Embryonic facial prominence (tissue), 1 donor: ENCODE measurements at regions not wholly inside any gene's neighbourhood (a gene's known extent, or its start where the extent isn't known, plus 50 kb on each side); places are given as distances from the start of the nearest gene placed in this dataset.

Experiments used
- DNase-seq: peaks from one replicate; pipeline ENCODE4 v3.0.0-alpha.2; 2016; ENCODE audit errors: extremely low spot score

DNA sequence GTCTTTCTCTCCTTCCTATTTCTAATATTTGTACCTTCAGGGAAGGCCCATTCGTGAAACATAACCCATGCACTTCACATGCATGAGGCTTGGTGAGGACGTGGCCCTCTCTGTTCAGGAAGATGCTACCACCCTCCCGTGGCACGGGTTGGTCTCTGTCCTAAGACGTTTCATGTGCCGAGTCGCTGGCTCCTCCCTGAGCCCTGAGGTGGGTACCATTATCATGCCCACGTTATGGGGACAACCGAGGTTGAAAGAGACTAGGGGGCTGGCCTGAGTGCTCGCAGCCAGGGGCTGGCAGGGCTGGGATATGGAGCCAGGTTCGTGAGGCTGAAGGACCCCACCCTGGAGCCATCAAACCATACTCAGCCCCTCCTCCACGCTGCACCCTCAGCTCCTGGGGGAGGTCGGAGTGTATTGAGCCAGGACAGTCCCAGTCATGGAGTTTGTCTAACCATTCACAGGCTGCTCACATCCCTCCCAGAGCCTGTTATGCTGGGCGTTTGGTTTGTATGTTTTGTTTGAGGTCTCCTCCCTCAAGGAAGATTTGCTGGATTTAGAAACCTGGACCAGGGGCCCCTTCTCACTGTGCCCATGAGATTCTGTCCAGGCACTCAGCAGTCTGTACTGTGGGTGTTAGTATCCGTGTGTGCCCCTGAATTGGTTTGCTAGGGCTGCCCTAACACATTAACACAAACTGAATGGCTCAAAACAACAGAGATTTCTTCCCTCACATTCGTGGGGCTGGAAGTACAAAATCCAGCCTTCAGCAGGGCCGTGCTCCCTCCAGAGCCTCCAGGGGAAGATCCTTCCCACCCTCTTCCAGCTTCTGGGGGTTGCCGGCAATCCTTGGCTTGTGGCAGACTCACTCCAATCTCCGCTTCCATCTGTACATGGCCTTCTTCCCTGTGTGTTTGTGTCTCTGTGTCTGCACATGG lies 88.3 kb downstream of the ANKRD60 start:
- DNase-seq: no peak

DNA sequence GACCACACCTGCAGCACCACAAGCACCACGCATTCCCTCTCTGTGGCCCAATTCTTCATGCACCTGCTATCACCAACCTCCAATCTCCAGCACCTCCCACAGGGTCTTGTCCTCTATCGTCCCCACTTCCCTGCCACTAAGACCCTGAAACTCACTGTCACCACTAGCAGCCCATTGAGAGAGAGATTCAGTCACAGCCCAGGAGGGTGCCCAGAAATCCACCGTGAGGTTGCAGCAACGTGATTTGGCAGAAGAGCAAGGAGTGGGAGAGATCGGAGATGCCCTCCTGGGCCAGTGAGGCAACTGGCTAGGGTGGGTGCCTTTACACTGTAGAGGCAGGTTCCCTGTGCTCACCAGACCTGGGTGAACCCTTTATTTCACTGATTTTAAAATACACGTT lies 90.1 kb downstream of the ANKRD60 start:
- DNase-seq: no peak

DNA sequence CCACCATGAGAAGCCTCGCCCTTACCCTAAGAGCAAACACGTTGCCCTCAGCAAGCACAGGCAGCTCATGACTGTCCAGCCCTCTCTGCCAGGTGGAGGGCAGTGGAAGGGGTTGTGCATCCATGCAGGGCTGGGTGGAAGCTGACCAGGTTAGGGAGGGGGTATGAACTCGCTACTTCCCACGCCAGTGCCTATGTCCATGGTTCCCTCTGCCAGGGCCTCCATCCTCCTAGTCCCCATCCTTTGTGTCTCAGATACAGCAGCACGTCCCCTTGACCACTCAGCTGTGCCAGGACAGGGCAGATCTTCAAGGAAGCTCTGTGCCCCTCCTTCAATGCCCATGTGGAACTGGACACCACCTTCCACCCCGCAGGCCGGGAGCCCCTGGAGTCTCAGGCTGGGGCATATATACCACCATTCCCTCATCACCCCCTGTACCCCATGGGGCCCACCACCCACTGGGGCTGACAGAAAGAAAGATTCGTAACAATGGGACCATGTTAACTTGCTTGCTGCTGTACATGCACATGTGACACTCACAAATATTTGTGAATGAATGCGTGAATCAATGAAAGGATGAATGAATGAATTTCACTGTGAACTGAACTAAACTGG lies 90.7 kb downstream of the ANKRD60 start:
- DNase-seq: no peak

DNA sequence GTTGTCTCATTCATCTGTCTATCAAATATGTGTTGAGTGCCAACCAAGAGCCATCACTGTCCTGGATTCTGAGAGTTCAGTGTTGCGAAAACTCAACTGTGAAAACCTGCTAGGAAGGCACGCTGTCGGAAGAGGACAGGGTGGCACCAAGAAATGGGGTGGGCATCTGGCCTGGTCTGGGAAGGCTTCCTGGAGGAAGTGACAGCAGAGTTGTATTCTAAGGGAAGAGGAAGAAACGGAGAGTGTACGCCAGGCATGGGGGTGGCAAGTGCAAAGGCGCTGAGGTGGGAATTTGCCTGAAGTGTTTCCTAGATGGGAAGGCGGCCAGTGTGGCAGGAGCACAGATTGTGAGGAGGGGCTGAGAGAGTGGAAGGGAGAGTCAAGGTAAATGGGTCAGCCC lies 91.2 kb downstream of the ANKRD60 start:
- DNase-seq: no peak

DNA sequence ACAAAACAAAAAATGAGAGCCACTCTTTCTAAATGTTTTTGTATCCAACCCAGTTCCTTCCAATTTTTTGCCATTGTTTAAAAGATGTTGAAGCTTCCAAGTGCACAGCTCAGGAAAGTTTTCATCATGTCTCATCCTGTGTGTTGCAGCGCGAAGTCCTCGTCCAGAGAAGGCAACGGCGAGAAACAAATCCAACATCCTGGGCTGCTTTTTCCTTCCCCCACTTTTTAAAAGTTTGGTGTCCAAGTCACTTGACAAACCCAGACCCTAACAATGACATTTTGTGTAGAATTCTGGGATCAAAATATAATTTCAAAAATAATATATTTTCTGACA lies 92.3 kb downstream of the ANKRD60 start:
- DNase-seq: no peak

DNA sequence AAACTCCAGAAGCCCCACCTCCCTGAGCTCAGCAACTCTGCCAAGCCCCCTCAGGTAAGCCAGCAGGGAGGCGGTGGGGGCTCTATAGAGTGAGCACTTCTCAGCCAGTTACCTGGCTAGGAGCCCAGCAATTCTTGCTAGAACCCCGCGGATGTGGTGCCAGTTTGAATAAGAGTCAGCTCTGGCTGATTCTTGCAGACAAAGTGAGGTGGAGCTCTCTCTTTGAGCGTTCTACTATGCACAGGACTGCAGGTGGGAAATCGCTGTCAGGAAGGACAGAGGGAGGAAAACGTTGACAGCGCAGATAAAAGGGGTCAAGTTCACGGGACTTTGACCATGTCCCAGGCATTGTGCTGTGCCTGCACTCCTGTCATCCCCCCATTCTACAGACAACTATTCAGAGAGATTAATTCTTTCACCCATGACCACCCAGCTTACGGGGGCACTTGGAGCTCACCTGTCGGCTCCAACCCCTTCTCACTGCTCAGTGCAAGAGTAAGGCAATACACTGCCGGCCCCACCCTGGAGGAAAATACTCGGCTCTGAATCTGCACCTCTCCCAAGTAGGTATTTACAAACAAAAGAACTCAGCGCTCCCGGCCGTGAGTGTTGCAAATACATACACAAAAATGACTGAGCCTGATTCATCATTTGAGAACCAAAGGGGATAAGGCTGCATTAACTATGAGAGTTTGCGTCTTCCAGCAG lies 92.9 kb downstream of the ANKRD60 start:
- no peak for DNase-seq

DNA sequence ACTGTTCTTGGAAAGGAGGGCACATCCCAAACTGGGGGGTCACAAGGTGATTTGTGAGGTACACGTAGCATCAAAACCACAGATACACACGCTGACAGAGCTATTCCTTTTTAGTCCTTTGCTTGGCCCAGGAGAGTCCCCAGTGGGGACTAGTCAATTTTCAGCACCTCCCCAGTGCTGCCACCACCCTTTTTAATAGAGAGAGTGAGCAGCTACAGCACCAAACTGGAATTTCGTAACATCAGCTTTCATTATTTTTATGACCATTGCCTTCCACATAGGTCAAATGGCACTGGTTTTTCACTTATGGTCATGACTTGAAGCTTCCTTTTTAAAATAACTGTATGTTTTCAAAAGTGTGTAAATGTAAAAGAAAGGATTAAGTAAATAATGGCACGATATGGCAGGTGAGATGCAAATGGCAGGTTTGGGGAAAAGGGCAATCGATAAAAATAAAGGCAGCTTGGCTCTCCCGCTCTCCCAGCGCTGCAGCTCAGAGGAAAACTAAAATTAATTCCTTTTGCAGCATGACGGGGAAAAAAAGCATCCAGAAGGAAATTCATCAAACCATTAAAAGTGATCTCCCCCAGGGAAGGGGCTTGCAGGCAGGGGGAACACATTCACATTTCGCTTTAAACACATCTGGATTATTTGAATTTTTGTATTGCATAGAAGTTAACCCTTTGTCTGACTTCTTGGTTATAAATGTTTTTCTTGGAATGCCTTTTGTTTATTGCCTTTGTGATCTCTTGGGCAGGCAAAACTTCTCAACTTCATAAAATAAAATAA lies 95.2 kb downstream of the ANKRD60 start:
- DNase-seq: no peak

DNA sequence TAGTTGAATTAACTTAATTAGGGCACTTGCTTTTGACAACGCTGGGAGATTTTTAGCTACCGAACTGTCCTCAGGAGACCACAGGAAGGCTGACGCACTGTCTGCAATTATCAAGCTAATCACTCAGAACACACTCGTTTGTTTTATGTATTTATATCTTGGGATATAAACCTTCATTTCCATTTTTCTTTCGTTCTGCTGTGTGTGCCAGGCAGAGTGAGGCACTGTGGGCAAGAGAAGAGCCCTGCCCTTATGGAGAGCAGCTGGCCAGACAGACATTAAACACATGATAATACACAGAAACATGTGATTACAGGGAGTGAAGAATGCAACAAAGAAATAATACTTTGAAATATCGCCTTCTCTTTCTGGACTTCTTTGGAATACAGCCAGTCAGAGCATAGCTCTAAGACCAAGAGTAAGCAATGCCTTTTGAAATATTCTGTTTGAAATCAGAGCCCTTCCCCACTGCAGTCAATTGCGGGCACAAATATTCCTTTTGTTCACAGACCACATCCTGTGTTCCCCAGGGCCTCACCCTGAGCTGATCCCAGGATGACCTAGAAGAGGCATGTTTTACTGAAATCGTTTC lies 96.8 kb downstream of the ANKRD60 start:
- DNase-seq: no peak

DNA sequence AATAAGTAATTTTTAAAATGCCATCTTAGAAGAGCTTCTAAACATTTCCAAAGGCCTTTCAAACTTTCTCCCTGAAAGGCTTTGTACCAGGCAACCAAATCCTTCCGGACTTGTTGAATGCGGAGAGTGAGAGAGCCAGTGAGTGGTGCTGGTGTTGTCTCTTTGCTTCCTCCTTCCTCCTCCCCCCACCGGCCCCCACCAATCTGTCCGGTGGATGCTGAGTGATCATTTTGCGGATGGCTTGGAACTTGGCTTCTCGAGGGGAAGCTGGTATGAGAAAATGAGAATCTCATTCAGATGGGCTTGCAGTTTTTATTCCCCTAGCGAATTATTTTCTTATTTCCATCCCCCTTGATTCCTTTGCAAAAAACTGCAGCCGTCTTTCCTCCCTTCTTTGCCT lies 97.3 kb downstream of the ANKRD60 start:
- no peak for DNase-seq

DNA sequence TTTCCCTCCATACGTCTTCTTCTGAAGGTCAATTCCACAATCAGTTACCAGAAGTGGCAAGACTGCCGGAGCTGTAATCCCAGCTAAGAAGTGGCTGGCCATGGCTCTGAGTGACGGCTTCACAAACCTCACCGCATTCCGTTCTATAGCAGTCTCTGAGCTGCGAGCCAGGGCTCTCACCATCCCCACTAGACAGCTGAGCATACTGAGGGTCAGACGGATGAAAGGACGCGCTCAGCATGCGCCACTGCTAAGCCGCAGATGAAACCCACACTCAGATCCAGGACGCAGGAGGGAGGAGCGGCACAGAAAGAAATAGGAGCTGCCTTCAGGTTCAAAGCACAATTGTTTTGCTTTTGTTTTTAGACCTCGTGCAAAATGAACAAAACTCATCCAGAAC lies 97.9 kb downstream of the ANKRD60 start:
- no peak for DNase-seq

DNA sequence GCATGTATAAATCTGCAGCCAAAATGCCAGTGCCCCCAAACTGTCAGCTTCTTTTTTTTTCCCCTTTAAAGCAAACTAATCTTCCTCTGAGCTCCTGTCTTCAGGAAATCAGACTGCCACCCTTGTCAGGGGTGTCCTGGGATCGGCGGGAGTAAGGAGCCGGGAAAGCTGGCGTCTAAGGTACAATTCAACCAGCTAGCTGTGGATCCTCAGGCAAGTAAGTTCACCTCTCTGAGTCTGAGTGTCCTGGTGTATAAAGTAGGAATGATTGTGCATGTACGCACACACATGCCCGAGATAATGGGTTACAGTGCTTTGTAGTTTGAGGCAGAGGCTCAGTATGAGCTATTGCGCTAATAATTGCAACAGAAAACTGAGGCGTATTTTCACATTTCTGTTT lies 98.3 kb downstream of the ANKRD60 start:
- DNase-seq: no peak

DNA sequence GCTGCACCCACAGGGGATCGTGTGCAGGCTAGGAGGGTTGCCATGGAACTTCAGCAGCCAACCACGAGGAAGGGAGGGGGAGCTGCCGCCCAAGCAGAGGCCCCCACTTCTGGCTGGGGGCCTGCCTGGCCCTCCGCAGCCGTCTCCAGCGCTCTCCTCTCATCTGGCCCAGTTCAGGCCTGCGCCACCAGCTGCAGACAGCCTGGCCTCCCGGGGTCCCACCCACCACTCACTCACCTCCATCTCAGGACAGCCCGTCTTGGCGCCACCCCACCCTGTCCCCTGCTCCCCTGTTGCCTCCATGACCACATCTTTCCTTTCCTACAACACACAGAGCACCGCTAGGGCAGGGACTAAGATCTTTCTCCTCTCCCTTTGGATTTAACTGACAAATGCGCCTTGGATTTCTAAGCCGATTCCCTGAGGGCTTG lies 98.7 kb downstream of the ANKRD60 start:
- no peak for DNase-seq

DNA sequence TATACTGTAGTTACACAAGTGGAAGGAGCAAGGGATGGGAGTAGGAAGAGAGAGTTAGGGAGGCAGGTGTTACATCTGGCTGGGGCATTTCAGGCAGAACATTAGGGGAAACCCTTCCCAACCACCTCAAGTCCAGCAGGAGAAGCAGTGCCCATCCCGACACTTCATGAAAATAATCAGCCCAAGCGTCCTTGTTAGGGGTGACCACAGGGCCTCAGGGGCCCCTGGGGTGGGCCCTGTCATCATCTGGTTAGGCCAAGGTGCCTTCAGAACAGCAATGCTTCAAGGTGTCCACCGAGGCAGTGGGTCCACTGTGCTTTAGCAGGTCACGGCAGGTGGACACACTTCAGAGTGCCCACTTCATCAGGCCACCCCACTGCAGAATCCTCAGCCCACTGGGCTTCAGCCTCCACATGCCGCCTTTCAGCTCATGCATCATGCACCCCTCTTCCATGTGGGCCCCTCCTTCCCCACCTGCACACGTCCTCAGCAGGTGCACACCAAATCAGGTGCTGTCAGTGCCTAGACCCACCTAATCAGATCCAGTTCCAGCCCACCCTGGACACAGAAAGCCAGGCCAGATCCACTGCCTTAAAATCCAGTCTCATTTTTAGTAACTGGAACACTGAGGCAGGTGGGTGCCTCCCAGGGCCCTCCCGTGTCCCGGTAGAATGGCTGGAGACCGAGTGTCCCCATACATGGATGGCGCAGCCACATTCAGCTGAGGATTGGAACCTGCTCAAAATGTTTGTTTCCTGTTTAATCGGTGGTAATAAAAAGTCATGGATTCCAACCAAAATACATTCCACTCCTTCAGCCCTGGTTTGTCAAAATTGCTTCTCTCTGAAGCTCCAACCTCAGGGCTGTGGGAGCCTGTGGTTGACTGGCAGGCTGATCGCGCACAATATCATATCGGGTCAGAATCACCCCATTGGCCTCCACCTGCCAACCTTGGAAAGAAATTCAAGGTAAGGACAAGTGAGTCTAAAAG lies 99.5 kb downstream of the ANKRD60 start:
- DNase-seq: no peak

DNA sequence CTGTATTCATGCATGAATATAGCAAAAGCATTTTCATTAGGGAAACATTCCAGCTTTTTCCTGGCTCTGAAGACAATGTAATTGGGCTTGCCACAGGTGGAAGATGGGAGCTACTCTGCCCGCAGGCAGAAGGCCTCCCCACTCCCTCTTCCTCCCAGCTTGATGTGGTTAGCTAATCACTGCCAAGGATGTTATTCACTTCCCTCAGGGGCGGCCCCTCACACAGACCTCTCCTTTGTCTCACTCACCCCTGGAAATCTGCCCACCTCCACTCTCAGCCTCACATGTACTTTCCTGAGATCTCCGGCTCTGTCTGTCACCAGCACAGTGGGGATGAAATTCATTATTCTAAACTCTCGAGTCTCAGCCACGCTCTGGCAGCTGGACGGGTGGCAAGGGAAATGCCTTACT lies 100.7 kb downstream of the ANKRD60 start:
- DNase-seq: no peak

DNA sequence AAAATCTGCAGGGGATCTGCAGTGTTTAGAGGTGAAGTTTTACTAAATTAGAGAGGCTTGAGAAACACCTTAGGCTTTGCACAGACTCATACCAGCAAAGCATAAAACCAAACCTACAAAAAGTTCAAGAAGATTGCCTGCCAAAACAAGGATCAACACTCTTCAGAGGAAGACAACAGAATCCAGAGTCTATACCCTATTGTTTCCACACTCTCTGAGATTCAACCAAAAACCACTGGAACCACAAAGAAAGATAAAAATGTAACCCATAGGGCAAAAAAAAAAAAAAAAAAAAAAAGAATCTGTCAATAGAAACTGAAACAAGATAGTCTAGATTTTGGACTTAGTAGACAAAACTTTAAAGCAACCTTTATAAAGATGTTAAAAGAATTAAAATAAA lies 102.7 kb downstream of the ANKRD60 start:
- no peak for DNase-seq

DNA sequence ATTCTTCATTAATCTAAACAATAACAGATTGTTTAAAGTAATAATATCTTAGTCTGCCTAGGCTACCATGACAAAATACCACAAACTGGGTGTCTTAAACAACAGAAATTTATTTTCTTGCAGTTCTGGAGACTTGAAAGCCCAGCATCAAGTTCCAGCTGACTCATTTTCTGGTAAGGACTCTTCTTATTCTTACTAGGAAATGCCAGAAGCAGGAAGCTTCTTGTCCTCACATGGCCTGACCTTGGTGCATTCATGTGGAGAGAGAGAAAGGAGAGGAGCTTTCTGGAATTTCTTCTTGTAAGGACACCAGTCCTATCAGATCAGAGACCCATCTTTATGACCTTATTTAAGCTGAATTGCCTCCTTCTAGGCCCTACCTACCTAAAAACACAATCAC lies 110.5 kb downstream of the ANKRD60 start:
- DNase-seq: no peak

DNA sequence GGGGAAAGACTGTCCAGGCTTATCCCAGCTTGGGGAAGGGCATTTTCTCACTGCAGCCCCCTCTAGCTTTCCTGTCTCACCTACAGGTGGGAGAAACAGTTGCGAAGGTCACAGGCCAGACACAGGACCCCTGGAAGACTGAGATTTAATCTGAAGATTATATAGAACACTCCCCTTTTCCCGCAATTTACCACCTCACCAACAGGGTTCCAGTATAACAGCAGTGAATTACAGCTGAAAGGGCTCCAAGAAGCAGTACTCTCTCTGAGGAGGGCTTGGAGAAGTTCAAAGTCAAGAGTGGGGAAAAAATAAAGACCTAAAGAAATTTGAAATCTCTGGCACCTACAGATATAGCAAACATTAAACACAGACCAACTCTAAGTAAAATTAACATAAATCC lies 111.9 kb downstream of the ANKRD60 start:
- no peak for DNase-seq

DNA sequence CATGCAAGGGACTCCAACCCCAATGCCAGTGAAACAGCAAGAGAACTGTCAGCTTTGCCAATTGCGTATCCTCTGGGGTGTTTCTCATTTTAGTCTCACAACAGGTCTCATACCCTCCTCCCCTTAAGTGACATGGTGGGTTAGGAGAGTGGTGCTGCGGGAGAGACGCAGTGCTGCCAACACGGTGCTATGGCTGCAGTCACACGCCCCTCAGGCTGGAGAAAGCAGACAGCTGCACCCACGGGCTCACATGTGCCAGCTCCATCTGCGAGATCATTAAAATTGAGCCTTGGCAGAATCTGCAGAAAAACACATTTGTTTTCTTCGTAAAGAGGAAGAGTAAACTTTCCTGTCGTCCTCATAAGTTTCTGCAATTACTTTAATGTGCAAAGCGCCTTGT lies 114.7 kb downstream of the ANKRD60 start:
- no peak for DNase-seq

DNA sequence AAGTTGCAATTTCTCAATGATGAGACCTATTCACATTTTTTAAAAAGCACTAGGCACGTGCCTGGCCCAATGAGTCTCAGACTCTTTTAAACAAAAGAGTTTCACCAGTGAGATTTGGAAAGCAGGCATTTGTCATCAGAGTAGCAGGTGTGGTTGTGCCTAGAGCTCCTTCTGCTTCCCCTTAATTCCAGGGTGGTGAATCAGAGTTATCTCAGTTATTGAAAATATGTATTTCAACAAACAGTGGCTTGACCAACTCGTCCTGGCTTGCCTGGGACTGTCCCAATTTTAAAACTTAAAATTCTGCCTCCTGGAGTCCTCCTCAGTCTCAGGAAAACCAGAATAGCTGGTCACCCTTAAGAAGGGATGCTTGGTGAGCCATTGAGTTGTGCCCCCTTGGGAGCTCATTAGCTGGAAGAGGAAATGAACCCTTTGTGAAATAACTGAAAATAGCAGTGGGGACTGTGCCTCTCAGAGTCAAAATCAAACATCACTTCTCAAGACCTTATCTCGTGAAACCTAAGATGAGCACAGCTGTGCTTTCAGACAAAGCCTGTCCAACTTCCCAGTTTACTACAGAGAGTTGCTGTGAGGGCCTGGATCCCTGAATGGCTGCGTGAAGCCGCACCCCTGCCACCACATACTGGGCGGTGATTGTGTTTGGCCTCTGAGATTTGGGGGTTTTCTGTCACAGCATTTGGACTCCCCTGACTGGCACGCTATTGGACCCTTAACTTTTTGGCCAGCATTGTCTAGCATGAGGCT lies 116.3 kb downstream of the ANKRD60 start:
- DNase-seq: no peak
